Endothelial cell of umbilical vein (primary cell): ENCODE measurements at regions not wholly inside any gene's neighbourhood (a gene's known extent, or its start where the extent isn't known, plus 50 kb on each side); places are given as distances from the start of the nearest gene placed in this dataset.

Source experiments
- BruUV-seq: library from RNA; stranded (reverse); fragments of 400-500 nt; replicated peaks from 2 replicates; lab custom pipeline; 2021; lab: Mats Ljungman, UMichigan
- CTCF ChIA-PET: fragments of 300-600, 350-600 bp; sonication (Branson Sonifier 250); formaldehyde crosslinking; loops from one replicate; lab custom pipeline; 2021; ENCODE audit warnings: antibody characterized with exemption, inconsistent platforms; lab: Charles Lee
- POLR2A ChIA-PET: fragments of 300-600, 350-600 bp; sonication (Branson Sonifier 250); formaldehyde crosslinking; loops from one replicate; lab custom pipeline; 2021; ENCODE audit warnings: antibody characterized with exemption, inconsistent platforms; lab: Charles Lee
- DNase-seq: peaks from one replicate; pipeline ENCODE4 v3.0.0-alpha.2; 2011; ENCODE audit warnings: low read depth, low spot score
- FAIRE-seq: peaks from 2 replicates; lab custom pipeline; 2011; peaks lifted over from hg19 to GRCh38; lab: Jason Lieb, UNC
- H2AFZ ChIP-seq: 2 replicates; pipeline ENCODE4 v1.6.0; 2012; ENCODE audit warnings: low read depth, low read length, control low read depth, inconsistent platforms
- H3K27ac ChIP-seq: 2 replicates; pipeline ENCODE4 v1.5.1; 2011; ENCODE audit warnings: low read depth, mild to moderate bottlenecking, control low read depth, low read length, moderate library complexity; ENCODE audit not compliant: insufficient read depth
- H3K27me3 ChIP-seq, 2 experiments: 2 replicates each; pipeline versions ENCODE4 v1.6.0 to v1.6.1; 2011; ENCODE audit warnings: low read length in 2 of 2, mixed read lengths in 1 of 2; ENCODE audit not compliant: control insufficient read depth in 2 of 2, insufficient read depth in 2 of 2
- H3K36me3 ChIP-seq, 2 experiments: 2 replicates in 1 of 2; 3 replicates in 1 of 2; pipeline ENCODE4 v1.5.1; 2011; ENCODE audit warnings: low read length in 2 of 2, mild to moderate bottlenecking in 1 of 2, moderate library complexity in 1 of 2; ENCODE audit not compliant: control insufficient read depth in 2 of 2, insufficient read depth in 2 of 2; ENCODE audit errors: extremely low read depth in 1 of 2
- H3K4me1 ChIP-seq: 3 replicates; pipeline ENCODE4 v1.5.1; 2011; ENCODE audit warnings: mild to moderate bottlenecking, low read length; ENCODE audit not compliant: control insufficient read depth, insufficient read depth; ENCODE audit errors: extremely low read depth
- H3K4me2 ChIP-seq: 2 replicates; pipeline ENCODE4 v1.6.1; 2011; ENCODE audit warnings: low read length, control low read depth, mixed read lengths; ENCODE audit not compliant: insufficient read depth
- H3K4me3 ChIP-seq, 3 experiments: fragments of 200-600 bp in 1 of 3; sonication (generic), shearing (Covaris generic) in 1 of 3; replicated peaks in 1 of 3; 2 replicates each; pipeline ENCODE4 v1.5.1; 2011 to 2016; ENCODE audit warnings: control low read depth in 3 of 3, low read length in 3 of 3, mild to moderate bottlenecking in 2 of 3, inconsistent platforms in 1 of 3, low read depth in 1 of 3, moderate library complexity in 1 of 3; ENCODE audit not compliant: insufficient read depth in 1 of 3
- H3K79me2 ChIP-seq: 2 replicates; pipeline ENCODE4 v1.6.0; 2012; ENCODE audit warnings: low read length, inconsistent platforms; ENCODE audit not compliant: control insufficient read depth, insufficient read depth
- H3K9ac ChIP-seq: replicated peaks from 2 replicates; pipeline ENCODE3; 2011; ENCODE audit warnings: low read length, control low read depth; ENCODE audit not compliant: insufficient read depth; ENCODE audit errors: extremely low read depth
- H3K9me1 ChIP-seq: replicated peaks from 3 replicates; pipeline ENCODE4 v1.6.0; 2011; ENCODE audit warnings: mild to moderate bottlenecking, low read length; ENCODE audit not compliant: control insufficient read depth, insufficient read depth; ENCODE audit errors: extremely low read depth
- H3K9me3 ChIP-seq: replicated peaks from 2 replicates; pipeline ENCODE4 v1.5.1; 2012; ENCODE audit warnings: low read length, inconsistent platforms; ENCODE audit not compliant: control insufficient read depth, insufficient read depth
- H4K20me1 ChIP-seq: replicated peaks from 2 replicates; pipeline ENCODE3; 2011; ENCODE audit warnings: mild to moderate bottlenecking, low read length; ENCODE audit not compliant: control insufficient read depth, insufficient read depth; ENCODE audit errors: extremely low read depth
- FOS ChIP-seq: IDR thresholded peaks from 2 replicates; pipeline ENCODE4 v1.6.1; 2011; ENCODE audit warnings: mild to moderate bottlenecking, low read length, moderate library complexity, borderline replicate concordance; ENCODE audit not compliant: insufficient read depth
- JUN ChIP-seq: IDR thresholded peaks from 2 replicates; pipeline ENCODE4 v1.6.1; 2011; ENCODE audit warnings: borderline replicate concordance, low read depth; ENCODE audit not compliant: insufficient read length, insufficient read depth
- MAX ChIP-seq: IDR thresholded peaks from 2 replicates; pipeline ENCODE4 v1.6.1; 2011; ENCODE audit not compliant: insufficient read depth, insufficient read length
- POLR2A ChIP-seq: IDR thresholded peaks from 2 replicates; pipeline ENCODE4 v1.6.1; 2012; ENCODE audit warnings: low read depth, mild to moderate bottlenecking, control low read depth, low read length
- POLR2AphosphoS5 ChIP-seq: IDR thresholded peaks from 2 replicates; pipeline ENCODE4 v1.6.1; 2012; ENCODE audit warnings: low read depth, mild to moderate bottlenecking, control low read depth, low read length, moderate library complexity; ENCODE audit not compliant: insufficient read depth
- dilution Hi-C: fragments of 300-500 bp; cut with MboI; formaldehyde crosslinking; loops from one replicate; pipeline ENCODE4 v1.15.0; 2019; ENCODE audit warnings: low sequenced_read_pairs; ENCODE audit not compliant: extremely low pct_ligation_motif_present
- intact Hi-C: fragments of 100-400 bp; cut with micrococcal nuclease; formaldehyde crosslinking; loops from one replicate; pipeline ENCODE4 v1.10.0; 2022
- TF ChIP-seq, protein P1 (sequence below), 2 donors: IDR thresholded peaks; 1 replicate in 1 of 2; 2 replicates in 1 of 2; pipeline ENCODE4 v1.5.1; 2011; ENCODE audit warnings: low read length in 2 of 2, mild to moderate bottlenecking in 2 of 2, moderate library complexity in 2 of 2, control low read depth in 1 of 2, inconsistent platforms in 1 of 2, low read depth in 1 of 2; ENCODE audit not compliant: insufficient read depth in 1 of 2; ENCODE audit errors: extremely low read depth in 1 of 2

GRCh38 chr3:176953106-176954060 lies 243.9 kb downstream of the TBL1XR1 start:
- Histone ChIP-seq H3K9ac (no peak overlapping the region), H3K4me2 (no peak overlapping the region), H2AFZ (no peak overlapping the region), H3K27ac (no peak overlapping the region), H3K4me1 (no peaks in the 10 kb centered on the region), H3K79me2 (no peaks in the 10 kb centered on the region), H3K9me3 (no peaks in the 10 kb centered on the region), H3K4me3 (no peak overlapping the region), H4K20me1 (no peaks in the 10 kb centered on the region), H3K9me1 (no peaks in the 10 kb centered on the region), H3K27me3 (no peaks in the 10 kb centered on the region), H3K36me3 (no peaks in the 10 kb centered on the region)
- FAIRE-seq = no peak
- no TSS peak for BruUV-seq
- TF ChIP-seq JUN = no peak
- TF ChIP-seq, protein P1, sequence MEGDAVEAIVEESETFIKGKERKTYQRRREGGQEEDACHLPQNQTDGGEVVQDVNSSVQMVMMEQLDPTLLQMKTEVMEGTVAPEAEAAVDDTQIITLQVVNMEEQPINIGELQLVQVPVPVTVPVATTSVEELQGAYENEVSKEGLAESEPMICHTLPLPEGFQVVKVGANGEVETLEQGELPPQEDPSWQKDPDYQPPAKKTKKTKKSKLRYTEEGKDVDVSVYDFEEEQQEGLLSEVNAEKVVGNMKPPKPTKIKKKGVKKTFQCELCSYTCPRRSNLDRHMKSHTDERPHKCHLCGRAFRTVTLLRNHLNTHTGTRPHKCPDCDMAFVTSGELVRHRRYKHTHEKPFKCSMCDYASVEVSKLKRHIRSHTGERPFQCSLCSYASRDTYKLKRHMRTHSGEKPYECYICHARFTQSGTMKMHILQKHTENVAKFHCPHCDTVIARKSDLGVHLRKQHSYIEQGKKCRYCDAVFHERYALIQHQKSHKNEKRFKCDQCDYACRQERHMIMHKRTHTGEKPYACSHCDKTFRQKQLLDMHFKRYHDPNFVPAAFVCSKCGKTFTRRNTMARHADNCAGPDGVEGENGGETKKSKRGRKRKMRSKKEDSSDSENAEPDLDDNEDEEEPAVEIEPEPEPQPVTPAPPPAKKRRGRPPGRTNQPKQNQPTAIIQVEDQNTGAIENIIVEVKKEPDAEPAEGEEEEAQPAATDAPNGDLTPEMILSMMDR (IDR thresholded peaks at IDR 0.05; ENCODE audit: extremely low read depth in 1 of 2, insufficient read depth in 1 of 2, low read depth in 1 of 2, low read length in 2 of 2) = no peak
- TF ChIP-seq POLR2A = no peak
- TF ChIP-seq FOS = no peak
- TF ChIP-seq MAX = no peak
- no peak for TF ChIP-seq POLR2AphosphoS5
- CTCF ChIA-PET = no interaction called here
- POLR2A ChIA-PET = no interaction called here
- dilution Hi-C loops (no loop called here), intact Hi-C loops (loop anchor here (5.0 kb wide), 1 partner anchor 329 kb away; no protein-coding TSS in a partner anchor)
- DNase-seq = no peak
